HG03060 (cell line): ENCODE measurements at regions not wholly inside any gene's neighbourhood (a gene's known extent, or its start where the extent isn't known, plus 50 kb on each side); places are given as distances from the start of the nearest gene placed in this dataset.
"Not testable (repeated sequence)": the region's sequence is repeated elsewhere in the genome, so short reads cannot be mapped to it uniquely, and the experiment has no call there.

Source experiments
- ATAC-seq: cut with Tn5 transposase; IDR thresholded peaks from one replicate; pipeline ENCODE4 v1.9.1; 2021; ENCODE audit warnings: low read depth, moderate number of reproducible peaks; ENCODE audit not compliant: unreplicated experiment

DNA sequence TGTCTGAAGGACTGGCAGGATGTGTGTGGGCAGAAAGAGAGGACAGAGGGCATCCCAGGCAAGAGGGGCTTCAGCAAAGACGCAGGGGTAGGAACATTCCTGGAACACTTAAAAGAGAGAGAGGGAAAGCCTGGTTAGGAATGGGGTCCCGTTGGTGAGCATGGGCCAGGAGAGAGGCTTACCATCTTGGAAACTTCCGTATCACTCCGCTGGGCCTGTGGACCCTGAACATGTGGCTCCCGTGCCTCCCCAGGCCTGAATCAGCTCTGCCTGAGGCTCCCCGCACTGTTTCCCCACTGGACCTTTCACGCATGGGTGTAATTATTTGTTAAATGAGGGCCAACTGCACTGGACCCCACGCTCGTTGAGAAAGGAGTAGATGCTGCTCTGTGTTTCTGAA is 191.1 kb upstream of the GLI2 start:
- ATAC-seq, result no peak

DNA sequence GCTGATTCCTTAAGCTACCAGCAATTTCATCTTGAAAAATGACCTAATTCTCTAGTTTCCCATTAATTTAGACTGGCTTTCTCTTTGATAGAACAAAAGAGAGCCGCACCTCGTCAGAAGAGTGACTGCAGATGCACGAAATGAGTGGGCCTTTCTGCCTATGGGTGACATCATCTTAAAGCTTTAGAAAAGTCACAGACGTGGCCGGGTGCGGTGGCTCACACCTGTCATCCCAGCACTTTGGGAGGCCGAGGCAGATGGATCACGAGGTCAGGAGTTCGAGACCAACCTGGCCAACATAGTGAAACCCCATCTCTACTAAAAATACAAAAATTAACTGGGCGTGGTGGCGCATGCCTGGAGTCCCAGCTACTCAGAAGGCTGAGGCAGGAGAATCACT is 190.7 kb upstream of the GLI2 start:
- ATAC-seq, result not testable (repeated sequence)

DNA sequence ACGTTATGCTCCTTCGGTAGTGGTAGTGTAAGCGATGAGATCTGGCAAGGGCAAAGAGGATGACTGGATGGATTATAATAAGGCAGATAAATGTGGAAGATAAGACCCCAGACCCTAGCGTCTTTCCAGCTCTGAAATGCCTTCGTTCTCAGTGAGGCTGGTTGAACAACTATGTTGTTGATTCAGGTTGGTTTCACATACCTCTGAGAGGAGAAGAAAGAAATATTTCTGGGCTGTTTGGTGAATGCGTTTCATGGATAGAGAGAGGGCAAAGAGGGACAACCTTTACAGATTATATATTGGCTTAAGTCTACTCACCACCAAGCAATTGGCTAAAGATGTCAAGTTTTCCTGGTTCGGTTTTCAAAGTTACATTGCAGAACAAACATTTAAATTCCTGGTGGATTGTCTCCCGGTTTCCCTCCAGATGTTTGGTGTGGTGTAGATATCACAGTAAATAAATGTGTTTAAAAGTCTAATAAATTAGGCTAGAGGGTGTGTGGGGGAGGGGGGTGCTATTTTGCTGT is 190.1 kb upstream of the GLI2 start:
- no peak for ATAC-seq

DNA sequence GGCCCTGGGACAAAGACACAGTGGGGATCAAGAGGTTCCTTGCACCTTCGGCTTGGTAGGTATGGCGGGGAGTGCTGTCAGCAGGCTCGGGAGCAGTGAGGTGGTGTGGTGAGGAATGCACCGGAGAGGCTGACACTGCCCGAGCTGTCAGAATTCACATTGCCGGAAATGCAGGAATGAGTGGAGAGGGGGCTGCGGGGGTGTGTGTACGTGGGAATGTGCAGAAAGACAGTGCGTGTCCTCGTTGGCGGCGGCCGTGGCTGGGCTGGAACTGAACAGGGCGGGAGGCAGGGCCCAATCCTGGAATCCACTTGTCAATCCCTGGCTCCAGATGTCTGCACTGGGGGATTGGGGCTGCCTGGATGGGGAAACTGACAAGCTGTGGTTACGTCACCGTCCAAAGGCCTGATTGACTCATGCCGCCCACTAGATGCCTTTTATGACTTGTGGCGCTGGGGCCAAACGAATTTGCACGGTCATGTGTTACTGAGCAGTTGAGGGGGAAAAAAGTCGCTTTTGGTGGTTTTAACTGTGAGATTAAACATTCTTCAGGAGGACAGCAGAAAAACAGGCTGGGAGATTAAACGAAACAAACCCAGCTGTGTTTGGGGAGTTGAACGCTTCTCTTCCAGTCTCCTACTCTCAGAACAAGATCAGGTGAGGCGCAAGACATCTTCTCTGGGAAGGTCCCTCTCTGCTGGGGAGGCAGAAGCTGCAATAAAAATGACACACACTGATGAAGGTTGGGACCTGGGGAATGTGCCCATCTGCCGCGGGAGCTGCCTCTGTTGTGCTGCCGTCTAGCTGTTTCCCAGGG is 189.4 kb upstream of the GLI2 start:
- ATAC-seq, result no peak

DNA sequence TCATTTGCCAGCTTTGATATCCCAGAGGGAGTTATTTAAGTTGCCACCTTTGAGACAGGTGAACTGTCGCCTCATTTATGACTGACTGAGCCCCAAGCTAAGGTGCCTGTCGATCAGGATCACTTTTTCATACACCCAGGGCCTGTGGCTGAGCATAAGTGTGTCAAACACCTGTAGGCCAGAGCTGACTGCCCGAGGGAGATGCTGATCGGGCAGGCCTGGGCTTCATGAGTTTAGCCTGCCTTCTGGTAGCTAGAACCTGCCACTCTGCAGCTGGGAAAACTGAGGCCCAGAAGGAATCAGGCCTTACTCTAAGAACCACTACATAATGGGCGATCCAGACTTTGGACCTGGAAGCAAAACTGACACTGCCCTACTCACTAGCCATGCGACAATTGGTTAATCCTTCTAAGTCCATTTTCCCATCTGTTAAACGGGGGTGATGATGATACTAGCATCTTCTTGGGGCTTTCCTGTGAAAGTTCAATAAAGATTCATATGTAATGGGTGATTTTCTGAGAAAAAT is 188.7 kb upstream of the GLI2 start:
- ATAC-seq, result no peak

DNA sequence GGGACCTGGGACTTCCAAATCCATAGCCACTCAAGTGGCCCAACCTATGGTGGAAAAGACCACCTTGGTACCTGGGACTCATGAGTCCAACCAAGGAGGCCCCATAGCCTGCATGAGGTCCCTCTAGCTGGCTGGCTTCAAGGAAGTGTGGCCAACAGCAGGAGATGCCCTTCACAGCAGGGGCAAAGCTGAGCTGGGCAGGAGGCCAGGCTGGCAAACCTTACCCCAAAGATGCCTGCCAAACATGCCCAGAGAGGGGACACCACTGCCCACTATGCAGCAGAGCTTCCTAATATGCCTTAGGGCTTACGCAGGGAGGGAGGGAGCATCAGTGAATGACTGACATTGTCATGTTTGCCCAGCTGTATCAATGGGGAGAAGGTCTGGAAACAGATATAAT is 188.0 kb upstream of the GLI2 start:
- ATAC-seq, result no peak

DNA sequence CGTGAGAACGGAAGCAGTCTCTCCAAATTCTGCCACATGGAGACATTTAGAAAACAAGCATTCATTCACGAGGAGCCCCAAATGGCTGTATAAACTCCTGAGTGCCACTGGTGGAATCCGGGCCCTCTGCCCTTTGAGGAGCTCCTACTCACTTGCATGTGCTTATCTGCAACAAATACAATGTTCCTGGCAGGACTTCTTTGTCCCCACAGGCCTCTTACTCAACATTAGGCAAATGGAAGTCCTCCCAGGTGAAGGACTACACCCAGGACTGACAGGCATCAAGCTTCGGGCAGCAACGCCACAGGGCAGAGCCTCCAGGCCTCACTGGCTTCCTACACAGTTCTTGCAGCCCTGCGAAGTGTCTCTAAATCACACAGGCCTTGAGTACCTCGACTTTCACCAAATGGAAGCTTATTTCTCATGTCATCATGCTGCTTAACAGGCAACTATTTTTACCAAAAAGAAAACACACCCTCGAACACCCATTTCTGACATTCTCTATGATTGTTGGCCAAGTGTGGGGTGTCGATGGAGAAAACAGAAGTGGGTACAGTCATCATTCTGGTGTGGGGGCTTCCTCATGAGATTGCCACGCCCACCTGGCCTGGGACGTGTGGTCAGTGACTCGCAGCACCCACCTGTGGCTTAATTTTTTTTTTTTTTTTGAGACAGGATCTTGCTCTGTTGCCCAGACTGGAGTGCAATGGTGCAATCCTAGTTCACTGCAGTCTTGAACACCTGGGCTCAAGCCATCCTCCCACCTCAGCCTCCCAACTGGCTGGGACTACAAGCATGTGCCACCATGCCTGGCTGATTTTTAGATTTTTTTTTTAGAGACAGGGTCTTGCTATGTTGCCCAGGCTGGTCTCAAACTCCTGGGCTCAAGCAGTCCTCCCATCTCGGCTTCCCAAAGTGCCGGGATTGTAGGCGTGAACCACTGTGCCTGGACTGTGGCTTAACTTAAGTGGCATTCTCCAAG is 186.8 kb upstream of the GLI2 start:
- no peak for ATAC-seq

DNA sequence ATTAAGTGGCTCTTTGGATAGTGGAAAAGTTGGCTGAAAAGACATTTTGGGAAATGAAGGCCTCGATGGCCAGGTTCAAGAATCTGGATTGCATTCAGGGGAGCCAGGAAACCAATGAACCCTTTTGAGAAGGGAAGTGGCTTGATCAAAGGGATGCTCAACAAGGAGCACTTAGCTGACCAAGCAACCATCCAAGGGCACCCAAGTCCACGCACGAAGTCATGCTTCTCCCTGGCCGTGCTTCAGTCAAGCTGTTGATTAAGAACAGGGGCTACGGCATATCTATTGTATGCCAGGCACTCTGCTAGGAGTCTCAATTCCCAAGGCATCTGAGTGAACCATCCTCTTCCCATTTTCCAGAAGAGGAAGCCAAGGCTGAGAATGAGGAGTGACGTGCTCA is 185.8 kb upstream of the GLI2 start:
- ATAC-seq, result no peak

DNA sequence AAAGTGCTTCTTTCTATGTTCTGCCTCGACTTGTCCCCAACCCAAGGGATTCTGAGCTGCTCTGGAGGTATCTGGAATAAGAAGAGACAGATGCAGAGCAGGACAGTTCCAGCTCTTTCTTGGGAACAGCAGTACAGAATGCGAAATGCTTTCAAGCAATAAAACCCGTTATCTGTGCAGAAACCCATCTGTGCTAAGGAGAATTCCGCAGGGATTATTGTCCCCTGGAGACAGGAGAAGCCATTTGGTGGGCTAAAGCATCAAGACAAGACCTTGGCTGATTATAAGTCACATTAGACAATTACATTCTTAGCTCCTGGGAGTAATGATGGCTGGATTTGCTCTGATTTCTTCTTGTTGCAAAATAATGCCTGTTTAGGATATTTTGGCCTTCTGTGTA is 185.4 kb upstream of the GLI2 start:
- no peak for ATAC-seq

DNA sequence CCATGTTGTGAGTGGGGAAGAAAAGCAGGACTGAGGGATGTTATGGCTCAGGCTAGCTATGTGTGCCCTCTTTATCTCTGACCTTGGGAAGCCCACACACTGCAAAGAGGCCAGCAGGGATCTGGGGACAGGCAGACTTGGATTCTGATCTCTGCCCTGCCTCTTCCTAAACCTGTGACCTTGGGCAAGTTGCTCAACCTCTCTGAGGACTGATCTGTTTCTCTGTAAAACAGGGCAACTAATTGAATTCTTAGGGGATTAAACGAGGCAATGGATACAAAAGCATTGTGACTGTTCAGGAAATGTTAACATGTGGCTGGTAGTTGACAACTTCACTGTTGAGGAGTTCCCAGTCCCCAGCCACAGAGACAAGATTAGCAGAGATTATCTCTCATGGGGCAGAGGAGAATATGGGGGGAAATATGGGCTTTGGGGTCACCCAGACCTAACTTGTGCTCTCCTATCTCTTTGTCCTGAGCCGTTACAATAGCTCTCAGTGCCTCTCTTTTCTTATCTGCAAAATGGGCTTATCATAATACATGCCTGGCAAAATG is 184.7 kb upstream of the GLI2 start:
- no peak for ATAC-seq

DNA sequence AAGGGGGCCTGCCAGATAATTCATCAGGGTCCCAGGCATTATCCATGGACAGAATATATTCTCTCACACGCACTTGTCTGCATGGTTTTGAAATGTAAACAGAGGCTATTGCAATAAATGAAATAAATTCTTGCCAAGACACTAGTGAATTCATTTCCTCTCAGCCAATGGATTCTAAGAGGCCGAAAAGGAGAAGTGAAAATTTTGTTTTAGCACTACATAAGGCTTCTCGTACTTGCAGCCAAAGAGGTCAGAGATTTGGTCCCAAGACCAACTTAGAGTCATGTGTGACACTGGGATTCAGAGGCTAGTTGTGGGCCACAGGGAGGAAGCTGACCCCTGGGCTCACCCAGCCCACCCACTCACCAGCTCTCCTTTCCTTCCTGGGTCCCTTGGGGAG is 184.1 kb upstream of the GLI2 start:
- ATAC-seq, result no peak

DNA sequence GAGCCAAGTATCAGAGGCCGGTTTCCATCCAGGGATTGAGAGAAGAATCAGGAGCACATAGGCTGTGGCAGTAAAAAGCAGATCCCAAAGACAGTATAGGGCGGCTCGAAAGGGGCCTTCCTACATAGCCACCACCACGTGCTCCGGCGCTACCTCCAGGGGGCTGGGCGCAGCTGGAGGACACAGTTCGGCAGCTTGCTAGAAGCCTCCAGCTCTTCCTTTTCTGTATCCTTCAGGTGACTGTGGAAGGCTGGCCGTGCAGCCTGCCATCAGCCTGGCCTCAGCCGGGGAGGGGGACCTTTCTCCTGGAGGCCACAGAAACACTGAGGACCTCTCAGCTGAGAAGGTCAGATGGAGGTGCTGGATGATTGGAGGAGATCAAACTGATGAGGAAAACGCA is 183.6 kb upstream of the GLI2 start:
- no peak for ATAC-seq

DNA sequence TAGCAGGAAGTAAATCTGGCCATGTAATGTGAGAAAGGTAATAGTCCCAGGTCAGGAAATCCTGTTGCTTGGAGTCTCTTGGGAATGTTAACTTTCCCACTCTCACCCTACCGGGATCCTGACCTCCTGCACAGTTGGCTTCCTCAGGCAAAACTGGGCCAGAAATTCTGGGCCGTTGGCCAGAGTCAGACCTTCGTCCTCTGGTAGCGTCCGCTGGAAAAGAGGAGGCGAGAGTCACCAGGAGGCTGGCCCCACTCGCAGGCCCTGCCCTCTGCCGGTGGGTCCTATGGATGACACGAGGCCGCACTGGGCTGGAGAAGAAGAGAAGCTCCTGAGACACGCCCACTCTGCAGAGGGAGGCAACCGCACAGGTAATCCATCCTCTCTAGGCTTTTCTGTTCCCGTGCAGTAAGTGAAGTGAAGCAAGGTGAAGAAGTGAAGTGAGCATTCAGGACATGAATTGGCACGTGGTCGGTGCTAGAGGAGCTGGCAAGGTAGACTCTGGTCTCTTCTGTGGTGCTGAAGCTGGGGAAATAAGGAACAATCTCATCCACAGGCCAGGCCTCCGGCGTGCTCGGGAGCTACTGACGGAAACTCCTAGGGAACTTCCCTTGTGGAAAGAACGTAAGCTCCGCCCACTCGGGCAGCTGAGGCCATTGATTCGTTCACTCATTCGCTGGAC is 182.7 kb upstream of the GLI2 start:
- no peak for ATAC-seq

DNA sequence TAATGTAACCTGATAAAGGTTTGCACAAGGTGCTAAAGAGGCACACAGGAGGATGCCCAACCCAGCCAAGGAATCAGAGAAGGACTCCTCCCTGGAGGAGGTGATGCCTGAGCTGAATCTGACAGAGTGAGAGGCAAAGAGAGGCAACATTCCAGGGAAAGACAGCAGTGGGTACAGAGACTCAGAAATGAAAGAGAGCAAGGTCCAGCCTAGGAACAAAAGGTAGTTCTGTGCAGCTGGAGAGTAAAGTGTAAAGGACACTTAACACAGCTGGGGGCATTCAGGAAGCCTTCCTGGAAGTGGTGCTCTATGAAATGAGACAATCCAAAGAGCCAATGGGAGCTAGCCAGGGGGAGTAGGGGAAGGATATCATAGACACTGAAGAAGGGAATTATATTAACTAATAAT is 181.0 kb upstream of the GLI2 start:
- no peak for ATAC-seq

DNA sequence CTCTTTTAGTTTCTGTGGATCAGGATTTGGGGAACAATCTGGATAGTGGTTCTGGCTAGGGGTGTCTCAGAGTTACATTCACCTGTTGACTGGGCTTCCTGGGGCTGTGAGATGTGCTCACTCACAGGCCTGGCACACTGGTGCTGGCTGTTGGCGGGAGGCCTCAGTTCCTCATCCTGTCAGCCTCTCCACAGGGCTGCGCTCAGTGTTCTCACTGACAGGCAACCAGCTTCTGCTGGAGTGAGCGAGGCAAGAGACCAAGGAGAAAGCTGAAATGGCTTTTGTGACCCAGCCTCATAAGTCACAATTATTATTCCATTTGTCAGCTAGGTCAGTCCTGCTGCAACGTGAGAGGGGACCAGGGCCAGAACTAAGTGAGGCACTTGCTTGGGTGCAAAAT is 180.6 kb upstream of the GLI2 start:
- no peak for ATAC-seq

DNA sequence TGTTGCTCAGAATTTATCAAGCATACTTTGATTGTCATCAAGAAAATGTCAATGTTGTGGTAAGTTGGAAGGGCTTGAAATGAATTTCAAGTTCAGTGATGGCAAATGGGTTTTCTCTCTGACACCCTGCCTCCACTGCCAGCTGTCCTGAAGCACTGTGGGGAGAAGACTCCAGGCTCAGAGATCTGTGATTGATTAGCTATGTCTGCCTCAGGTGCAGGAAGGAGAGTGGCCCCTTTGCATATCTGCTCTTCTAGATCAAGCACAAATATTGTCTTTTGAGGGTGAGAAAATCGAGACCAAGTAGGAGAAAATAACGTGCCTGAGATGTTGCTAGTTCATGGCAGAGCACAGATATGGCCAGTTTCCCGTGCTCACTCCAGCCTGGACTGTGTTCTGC is 178.8 kb upstream of the GLI2 start:
- no peak for ATAC-seq

DNA sequence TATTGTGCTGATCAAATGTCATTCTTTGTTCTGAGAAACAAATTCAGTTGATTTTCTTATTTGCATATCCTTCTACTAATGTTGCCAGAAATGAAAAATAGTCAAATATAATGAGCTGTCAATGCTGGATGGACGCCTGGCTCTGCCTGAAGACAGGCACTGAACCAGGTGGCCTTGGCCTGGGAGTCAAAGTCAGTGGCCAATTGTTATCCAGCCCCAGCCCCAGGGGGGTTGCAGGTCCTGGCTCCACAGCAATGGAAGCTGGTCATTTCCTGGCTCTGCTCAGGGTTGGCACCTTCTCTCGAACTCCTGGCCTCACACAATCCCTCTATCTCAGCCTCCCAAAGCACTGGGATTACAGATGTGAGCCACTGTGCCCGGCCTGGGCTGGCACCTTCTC is 176.8 kb upstream of the GLI2 start:
- no peak for ATAC-seq

DNA sequence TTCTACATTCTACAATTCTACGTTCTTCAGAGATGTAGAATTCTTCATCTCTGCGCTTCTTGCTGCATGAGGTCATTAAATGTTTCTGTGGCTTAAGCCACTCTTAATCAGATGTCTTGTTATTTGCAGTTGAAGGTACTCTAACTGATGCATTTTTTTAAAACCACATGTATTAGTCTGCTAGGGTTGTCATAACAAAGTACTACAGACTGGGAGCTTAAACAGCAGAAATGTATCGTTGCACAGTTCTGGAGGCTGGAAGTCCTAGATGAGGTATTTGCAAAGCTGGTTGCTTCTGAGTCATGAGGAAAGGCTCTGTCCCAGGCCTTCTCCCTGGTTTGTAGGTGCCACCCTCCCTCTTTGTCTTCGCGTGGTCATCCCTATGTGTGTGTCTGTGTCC is 176.3 kb upstream of the GLI2 start:
- ATAC-seq, result no peak

DNA sequence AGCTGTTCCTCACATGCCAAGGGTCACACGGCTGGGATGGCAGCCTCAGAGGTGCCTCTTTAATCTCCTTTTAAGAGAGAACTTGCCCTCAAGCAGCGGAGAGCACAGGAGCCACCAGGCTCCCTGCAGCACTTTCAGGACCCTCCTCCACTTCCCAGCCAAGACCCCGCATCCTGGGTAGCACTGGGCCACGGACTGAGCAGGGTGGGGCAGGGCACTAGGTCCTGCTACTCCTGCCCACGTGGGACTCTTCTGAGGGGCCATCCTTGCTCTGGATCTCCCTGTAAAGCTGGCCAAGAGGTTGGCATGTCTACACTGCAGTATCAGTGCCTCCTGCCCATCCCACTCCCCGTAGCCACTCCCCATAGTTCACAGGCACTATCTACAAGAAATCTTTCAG is 175.3 kb upstream of the GLI2 start:
- ATAC-seq, result no peak

DNA sequence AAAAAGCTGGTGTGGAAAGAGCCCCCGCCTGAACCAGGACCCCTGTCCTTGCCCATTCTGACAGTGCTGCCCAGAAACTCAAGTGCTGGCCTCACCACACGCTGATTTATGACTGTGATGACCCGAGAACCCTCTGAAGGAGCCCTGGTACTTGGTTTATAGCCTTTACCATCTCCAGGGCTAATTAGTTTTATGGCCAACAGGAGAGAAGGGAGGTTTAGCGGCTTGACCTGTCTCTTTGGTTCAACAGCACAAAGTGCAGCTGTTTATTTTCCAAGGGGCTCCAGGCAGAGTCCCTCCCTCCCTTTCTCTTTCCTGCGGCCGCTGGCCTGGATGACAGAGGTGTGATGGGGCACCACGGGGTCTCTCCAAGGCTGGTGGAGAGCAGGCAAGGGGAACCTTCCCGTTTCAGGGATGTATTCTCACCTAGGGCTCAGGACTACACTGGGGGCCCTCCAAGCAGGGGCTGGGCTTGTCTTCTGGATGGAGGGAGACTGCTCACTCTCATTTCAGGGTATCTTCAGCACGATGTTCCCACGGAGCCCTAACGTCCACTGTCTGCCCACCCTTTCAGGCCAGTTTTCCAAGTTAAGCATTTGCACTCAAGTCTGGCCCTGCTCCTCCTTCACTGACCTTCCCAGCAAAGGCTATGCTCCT is 174.2 kb upstream of the GLI2 start:
- ATAC-seq, result no peak
